GM19238 (cell line): ENCODE measurements at regions not wholly inside any gene's neighbourhood (a gene's known extent, or its start where the extent isn't known, plus 50 kb on each side); places are given as distances from the start of the nearest gene placed in this dataset.
A peak's percentile ranks its signal among the peaks of the same experiment; 100 is the strongest.

Experiments
- DNase-seq: peaks from one replicate; pipeline ENCODE4 v3.0.0; 2011; ENCODE audit warnings: low spot score; ENCODE audit not compliant: insufficient read length

DNA sequence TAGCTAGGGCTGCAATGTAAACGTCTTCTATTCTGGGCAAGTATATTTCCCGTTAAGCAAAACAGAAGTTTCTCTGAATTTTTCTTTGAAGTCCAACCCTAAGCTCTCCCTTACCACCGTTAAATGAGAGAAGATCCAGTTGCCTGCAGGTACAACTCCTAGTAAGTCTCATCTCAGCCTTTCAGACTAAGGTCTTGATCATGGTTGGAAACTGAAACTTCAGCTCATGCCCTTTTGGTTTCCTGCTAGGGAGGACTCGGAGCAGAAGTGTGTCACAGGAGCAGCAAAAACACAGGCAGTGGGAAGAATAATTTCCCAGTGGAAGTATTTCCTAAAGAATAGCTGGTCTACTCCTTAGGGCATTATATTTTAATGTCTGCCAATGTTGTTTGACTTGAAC, 717.9 kb downstream of the PRELID2 start:
- DNase-seq, result no peak

DNA sequence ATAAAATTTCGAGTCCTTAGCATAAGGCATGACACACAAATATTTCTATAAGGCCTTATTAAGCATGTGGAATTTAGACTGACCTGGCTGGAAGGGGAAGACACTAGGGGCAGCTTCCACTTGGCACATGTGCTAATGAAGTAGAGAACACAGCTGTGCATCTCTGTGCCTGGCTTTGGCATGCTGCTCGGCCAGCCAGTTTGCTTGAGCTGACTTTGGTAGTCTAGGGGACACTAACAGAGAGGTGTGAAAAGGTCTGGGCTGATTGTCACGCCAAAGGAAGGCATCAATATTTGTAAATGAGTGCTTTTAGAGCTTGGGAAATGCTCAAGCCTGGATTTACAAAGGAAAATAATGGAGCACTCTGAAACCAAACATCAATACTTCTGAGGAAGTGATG, 723.7 kb downstream of the PRELID2 start:
- DNase-seq, result no peak

DNA sequence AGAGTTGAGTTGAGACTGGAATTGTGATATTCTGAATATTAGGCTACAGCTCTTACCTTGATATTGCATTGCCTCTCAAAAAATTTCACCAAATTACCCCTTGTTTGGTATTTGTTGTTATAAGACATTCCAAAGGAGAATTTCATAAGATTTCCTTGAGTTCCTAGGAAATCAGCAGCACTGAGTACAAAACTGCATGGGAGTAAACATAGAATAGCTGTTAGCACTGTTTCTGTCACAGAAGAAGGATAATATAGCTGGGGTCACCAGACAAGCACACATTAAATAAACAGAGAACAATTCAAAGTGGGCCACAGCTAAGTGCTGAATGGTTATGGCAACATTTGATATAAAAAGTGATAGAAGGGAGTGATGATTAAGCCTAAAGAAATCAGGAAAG, 724.3 kb downstream of the PRELID2 start:
- no peak for DNase-seq

GRCh38 chr5:145110181-145110580, 725.0 kb downstream of the PRELID2 start:
- DNase-seq, result no peak

GRCh38 chr5:145105384-145105783, 729.8 kb downstream of the PRELID2 start:
- DNase-seq, result no peak

GRCh38 chr5:145104106-145104505, 731.0 kb downstream of the PRELID2 start:
- DNase-seq, result no peak

- no peak for DNase-seq
These were observed 733.9 kb downstream of the PRELID2 start for GRCh38 chr5:145101246-145101645.

DNA sequence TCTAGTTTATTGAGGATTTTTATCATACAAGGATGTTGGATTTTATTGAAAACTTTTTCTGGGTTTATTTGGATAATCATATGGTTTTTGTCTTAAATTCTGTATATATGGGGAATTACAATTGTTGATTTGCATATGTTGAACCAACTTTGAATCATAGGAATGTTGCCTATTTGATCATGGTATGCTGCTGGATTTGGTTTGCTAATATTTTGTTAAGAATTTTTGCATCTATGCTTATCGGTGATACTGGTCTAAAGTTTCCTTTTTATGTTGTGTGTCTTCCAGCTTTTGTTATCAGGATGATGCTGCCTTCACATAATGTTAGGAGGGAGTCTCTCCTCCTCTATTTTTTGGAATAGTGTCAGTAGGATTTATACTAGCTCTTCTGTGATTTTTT, 745.0 kb downstream of the PRELID2 start:
- no peak for DNase-seq

- DNase-seq, result no peak
These were observed 750.3 kb downstream of the PRELID2 start for GRCh38 chr5:145084834-145085233.

DNA sequence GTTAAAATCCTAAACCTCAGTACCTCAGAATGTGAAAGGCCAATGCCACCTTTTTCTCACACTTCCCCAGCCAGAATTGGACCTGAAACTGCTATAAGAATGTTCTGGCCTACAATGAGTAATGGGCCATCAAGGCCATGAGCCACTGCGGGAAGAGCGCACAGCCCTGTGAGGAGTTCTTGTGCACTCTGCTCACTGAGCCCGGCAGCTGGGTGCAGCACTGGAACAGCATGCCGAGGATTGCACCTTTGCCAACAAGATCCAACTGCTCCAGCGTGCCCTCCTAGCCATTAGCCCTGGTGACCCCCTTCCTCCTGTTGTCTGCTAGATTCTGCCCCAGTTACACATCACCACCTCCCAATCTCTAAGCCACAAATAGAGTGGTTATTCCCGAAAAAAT, 758.1 kb downstream of the PRELID2 start:
- DNase-seq, result no peak

DNA sequence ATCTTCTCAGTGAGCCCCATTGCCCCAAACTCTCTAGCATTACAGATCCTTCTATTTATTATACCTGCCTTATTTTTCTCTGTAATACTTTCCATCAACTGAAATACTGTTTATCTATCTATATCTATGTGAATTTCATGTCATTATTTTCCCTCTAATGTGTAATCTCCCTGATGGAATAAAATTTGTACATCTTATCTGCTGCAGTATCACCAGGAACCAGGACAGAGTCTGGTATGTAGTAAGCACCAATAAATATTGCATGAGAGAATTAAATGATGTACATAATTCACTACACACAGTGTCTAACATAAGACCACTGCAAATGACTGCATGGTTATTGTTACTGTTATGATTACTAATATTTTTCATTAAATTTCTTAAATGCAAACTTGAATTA, 759.1 kb downstream of the PRELID2 start:
- DNase-seq, result no peak

- DNase-seq, result no peak
These were observed 762.3 kb downstream of the PRELID2 start for GRCh38 chr5:145072889-145073288.

- no peak for DNase-seq
These were observed 766.4 kb downstream of the PRELID2 start for GRCh38 chr5:145068721-145069120.

DNA sequence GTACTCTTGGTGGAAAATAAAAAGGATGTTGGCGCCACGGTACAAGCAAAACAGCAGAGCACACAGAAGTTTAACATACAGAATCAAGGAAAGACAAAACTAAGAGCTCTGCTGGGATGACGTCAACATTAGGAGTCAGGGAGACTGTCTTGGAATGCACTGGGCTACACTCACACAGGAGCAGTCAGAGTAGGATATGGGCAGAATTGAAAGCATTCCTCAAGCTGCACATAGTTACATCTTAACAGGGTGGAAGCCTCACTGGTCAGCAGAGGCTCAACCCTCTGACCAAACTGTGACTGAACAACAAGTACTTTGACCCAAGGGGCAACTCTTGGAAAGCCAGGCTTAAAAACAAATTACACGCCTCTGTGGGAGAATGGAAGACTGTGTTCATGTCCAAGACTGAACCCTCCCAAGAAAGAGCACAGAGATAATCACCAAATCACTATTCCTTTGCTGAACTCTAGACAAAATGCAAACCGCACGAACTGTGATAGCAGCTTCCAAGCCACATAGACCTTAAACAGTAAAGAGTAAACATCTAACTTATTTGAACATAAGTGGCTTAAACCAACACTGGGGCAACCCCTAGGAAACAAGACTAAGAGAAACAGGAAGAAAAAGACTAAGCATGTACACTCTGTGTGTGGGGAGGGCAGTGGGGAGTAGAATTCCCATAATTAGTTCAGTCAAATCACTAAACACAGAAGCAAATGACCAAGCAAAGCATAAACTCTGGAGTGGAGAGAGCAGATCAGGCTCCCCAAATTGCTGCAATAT, 772.7 kb downstream of the PRELID2 start:
- no peak for DNase-seq

DNA sequence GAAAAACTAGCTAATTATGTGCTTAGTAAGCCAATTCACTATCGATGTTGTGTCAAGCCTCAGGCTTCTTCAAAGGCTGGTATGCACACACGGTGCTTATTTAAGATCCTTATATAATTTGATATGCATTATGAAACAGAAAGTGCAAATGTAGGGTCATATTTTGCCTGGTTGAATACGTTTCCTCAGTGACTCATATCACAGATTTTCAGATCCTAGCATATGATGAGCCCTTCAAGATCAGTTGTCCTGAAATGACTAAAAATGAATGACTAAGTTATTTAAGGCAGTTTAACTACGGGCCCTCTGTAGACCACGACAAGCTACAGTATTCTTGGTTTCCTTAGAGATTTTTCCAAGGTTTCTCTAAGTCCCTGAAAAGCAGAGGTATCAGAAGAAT, 778.3 kb downstream of the PRELID2 start:
- DNase-seq, result peak; percentile 7

GRCh38 chr5:145050181-145050580, 785.0 kb downstream of the PRELID2 start:
- DNase-seq, result no peak

GRCh38 chr5:145044970-145045369, 790.2 kb downstream of the PRELID2 start:
- no peak for DNase-seq

DNA sequence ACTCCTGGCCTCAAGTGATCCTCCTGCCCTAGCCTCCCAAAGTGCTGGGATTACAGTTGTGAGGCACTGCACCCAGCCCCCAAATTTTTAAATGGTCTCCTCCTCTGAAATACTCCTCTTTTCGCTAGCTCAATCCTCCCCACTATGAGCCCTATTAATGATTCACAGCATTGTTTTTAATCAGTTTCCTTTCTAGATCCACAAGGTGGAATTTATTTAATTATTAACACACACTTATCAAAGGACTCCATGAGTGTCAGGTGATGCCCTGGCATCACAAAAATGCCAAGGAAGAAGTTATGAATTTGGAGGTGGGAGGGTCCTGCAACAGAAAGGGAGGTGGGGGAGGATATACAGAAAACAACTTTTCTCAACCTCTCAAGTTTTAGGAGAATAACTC, 806.5 kb downstream of the PRELID2 start:
- DNase-seq, result no peak

DNA sequence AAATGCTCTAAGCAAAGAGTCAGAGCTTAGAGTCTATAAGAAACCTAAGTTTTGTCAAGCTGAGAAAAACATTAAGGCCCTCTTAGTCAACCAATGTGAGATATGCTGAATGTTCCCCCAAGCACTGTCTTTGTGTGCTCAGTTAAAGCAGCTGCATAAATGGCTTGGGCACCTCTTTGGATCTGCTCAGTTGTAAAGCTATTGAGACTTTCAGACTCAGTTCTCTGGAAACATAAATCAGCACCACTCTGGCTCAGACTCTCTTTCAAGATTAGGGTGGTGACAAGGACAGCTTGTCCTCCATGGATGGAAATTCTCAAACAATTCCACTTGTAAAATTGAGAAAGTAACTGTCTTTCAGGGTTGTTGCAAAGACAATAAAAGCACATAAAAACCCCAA, 807.9 kb downstream of the PRELID2 start:
- no peak for DNase-seq

GRCh38 chr5:145025775-145026174, 809.4 kb downstream of the PRELID2 start:
- no peak for DNase-seq

GRCh38 chr5:145015146-145015545, 820.0 kb downstream of the PRELID2 start:
- no peak for DNase-seq

DNA sequence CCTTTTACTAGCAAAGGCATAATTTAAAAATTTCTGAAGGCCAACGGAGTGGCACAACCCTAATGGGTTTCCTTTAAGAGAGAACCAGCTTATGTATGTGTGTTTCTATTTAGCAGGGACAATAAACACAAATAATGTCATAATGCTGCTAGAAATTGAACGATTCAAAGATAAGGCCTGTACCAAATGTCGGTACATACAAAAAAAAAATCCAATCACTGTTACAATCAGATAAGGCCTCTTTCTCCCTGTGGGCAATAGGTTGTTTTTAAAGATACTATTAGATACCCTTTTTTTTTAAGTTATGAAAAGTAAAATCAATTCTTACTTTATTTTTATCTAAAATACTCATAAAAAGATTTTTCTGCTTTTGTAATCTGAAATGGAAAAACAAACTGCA, 821.0 kb downstream of the PRELID2 start:
- DNase-seq, result no peak

DNA sequence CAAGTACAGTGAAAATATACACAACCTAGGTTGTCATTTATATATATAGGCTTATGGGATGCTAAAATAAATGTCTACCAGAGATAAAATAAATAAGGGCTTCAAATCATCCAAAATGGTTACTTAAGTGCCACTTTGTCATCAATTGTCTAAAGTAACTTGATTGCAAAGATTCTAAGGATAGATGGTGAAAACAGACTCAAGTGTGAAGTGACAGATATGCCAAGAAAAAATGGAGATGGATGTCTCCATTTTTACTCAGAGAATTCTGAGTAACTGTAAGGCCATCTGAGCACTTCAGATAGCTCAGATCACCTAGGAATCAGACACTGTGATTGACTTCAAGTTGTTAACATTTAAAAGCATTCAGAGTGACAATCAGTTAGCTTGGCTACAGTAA, 824.3 kb downstream of the PRELID2 start:
- DNase-seq, result no peak
